Glomerular visceral epithelial cell (primary cell): ENCODE measurements at regions not wholly inside any gene's neighbourhood (a gene's known extent, or its start where the extent isn't known, plus 50 kb on each side); places are given as distances from the start of the nearest gene placed in this dataset.

Experiments used
- DNase-seq: peaks from one replicate; pipeline ENCODE4 v3.0.0-alpha.2; 2016; ENCODE audit errors: extremely low spot score

DNA sequence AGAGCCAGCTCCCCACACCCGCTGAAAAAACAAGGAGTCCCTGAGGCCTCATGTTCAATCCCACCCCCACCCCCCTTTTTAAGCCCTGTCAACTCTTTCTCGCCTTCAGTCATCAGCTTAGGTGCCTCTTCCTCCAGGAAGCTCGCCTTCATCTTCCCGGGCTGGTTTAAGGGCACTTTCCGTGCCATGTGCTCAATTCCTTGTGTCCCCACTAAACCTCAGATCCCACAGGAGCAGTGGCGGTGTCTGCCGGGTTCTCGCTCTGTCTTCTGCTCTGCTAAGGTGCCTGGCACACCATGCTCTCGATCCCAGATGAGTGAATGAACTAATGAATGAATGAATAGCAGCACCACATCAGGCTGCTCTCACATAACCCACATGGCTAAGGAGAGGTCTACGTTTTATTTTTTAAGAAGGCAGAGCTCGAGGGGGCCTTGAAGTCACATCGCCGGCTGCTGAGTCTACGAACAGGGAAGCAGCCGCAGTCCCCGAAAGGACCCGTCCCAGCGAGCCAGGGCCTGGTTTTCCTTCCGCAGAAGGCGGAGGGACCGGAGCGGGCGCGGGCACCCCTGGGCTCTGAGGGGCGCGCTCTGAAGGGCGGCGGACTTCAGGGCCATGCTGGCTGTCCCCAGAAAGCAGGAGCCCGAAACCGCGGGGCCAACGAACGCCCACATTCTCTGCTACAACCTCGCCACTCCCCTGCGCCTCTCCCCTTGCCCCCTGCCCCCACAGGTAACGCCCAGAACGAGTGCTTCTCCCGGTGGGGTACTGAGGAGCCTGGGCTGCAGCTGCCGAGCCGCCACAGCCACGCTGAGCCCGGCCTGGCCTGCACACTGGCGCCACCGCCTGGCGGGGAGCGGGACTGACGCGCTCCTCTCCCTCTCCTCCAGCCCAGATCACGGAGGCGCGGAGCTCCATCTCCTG is 73.4 kb upstream of the KCNMA1 start:
- DNase-seq, result peak; percentile 68

GRCh38 chr10:77710081-77710551 is 72.5 kb upstream of the KCNMA1 start:
- no peak for DNase-seq

DNA sequence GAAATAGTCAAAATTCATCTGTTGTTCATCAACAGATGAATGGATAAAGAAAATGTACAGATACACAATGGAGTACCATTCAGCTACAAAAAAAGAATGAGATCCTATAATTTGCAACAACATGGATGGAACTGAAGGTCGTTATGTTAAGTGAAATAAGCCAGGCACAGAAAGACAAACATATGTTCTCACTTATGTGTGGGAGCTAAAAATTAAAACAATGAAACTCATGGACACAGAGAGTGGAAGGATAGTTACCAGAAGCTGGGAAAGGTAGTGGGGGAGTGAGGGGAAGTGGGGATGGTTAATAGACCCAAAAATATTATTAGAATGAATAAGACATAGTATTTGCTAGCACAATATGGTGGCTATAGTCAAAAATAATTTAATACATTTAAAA is 70.0 kb upstream of the KCNMA1 start:
- DNase-seq, result no peak

DNA sequence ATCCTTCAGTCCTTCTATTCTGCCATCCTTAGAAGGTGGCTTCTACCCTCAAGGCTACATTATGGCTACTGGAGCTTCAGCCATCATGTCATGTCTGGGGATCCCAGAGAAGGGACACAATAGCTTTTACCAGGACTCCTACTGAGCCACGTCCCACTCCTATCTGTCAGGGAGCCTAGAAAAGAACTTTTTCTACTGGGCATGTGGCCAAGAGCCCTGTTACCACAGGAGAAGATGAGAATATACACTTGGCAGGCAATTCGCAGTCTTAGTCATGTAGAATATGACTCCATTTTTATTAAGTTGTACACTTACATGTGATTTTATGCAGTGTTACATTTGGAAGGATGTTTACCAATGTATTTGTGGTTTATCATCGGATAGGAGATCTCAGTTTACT is 64.6 kb upstream of the KCNMA1 start:
- DNase-seq, result peak; percentile 68

DNA sequence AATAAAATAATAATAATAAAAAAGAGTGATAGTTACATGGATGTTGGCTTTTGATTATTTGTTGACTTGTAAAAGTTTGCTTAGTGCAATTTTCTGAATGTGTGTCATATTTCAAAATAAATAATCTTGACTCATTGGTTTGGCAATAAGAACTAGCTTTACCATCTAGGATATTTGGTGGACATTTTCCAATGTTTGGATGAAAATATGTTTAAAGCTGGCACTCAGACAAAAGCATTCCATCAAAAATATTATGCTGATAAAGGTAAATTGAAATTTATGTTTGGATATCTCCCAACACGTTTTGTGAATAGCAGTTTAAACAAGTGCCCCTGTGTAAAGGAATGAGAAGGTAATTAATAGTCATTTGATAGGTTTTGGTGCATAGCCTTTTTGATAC is 62.5 kb upstream of the KCNMA1 start:
- DNase-seq, result no peak

GRCh38 chr10:77699080-77699645 is 61.6 kb upstream of the KCNMA1 start:
- no peak for DNase-seq

DNA sequence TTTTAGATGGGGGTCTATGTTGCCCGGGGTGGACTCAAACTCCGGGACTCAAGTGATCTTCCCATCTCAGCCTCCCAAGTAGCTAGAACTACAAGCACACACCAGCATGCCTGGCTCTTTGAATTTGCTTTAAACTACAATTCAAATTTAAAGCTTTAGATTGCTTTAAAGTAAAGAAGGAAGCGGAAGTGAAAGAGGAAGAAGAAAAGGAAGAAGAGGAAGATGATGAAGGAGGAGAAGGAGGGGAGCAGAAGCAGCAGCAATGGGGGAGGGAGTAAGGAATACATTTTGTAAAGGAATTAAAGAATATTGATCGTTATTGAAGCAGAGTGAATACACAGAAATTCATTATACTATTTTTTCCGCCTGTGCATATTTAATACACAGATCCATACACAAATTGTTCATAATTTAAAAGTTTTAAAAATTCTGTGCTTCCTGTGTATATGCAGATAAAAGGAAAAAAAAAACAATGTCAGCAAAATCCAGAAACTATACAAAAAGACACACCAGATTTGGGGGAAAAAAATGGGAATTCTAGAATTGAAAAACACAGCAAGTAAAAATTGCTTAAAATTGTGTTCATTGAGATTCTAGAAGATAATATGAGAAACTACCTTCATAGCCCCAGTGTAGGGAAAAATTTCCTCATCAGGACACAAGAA is 60.8 kb upstream of the KCNMA1 start:
- DNase-seq, result no peak

GRCh38 chr10:77696584-77696983 is 59.0 kb upstream of the KCNMA1 start:
- no peak for DNase-seq

DNA sequence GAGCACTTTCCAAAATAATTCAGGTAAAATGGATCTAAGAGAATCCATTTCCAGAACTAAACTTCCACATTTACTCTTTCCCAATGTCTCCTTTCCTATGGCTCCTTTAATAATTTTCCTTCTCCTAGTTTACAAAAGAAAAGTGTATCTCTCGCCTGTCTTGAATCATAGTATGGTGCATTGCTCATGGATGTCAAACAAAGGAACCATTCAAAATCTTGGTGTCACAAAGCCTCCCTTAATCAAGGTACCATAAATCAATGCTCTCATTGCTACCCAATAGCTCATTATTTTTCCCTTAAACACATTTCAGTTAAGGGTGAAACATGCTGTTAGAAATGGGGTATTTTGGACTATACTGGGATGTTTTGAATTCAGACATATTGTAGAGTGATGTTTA is 57.6 kb upstream of the KCNMA1 start:
- no peak for DNase-seq

DNA sequence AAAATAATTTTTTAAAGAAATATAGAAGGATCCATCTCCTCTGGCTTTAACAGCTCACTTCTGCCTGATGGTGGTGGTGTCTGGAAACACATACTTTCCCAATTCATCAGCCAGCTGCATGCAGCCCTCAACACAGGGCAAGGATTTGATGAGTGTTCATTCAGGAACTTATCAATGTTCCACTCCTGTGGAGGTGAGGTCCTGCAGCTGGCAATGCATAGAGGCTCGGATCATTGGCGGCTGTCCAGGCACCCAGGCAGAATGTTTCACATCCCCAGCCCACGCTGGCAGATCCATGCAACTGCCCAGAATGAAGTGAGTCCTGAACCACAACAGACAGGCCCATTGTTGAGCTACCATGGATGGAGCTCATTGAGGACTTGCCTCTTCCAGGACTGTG is 55.2 kb upstream of the KCNMA1 start:
- DNase-seq, result peak; percentile 30

DNA sequence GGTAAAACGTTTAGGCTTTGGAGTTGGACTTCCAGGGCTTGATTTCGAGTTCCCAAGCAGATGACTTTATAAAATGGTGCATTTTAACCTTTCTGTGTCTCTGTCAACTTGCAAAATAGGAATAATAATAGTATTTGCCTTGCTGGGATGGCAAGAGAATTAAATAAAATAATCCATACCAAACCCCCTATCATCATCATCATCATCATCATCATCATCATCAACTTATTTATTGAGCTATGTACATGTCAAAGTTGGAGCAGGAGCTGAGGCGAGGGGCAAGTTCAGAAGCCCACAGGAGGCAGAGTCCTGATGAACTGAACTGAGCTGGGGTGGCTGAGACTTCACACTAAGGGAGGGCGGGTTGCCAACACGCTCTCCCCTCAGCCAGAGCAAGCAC is 51.7 kb upstream of the KCNMA1 start:
- no peak for DNase-seq

- no peak for DNase-seq
Measured at GRCh38 chr10:77687621-77688020, 50.0 kb upstream of the KCNMA1 start.
